ENCODE measurements at regions not wholly inside any gene's neighbourhood (a gene's known extent, or its start where the extent isn't known, plus 50 kb on each side); places are given as distances from the start of the nearest gene placed in this dataset.

GRCh38 chr2:129645335-129645734 lies 334.1 kb upstream of the RAB6C start:
- Histone ChIP-seq H4K20me1 (ENCODE audit: low read depth, low read length) (no peaks in the 10 kb centered on the region), H3K9ac (ENCODE audit: low read length) (no peak overlapping the region), H2AFZ (ENCODE audit: low read depth, low read length, severe bottlenecking) (no peak overlapping the region), H3K9me2 (replicated peaks; ENCODE audit: insufficient read depth, low read length) (no peaks in the 10 kb centered on the region), H3K79me2 (ENCODE audit: insufficient read depth, low read length) (no peaks in the 10 kb centered on the region), H3F3A (ENCODE audit: insufficient read depth) (no peaks in the 10 kb centered on the region), H3K27ac (ENCODE audit: low read depth, low read length) (no peak overlapping the region), H3K9me3 (ENCODE audit: insufficient read depth, low read length) (no peaks in the 10 kb centered on the region), H3K27me3 (ENCODE audit: low read length) (no peaks in the 10 kb centered on the region), H3K4me2 (ENCODE audit: low read depth, low read length, poor library complexity, severe bottlenecking) (no peak overlapping the region), H3K4me3 (ENCODE audit: insufficient read depth, low read length, poor library complexity, severe bottlenecking) (no peak overlapping the region), H3K36me3 (ENCODE audit: low read length) (no peaks in the 10 kb centered on the region)
- no peak for TF ChIP-seq CTCF (IDR thresholded peaks at IDR 0.05; ENCODE audit: insufficient read depth, low read length, poor library complexity, severe bottlenecking)
- no peak for TF ChIP-seq EZH2phosphoT487 (conservative IDR thresholded peaks at IDR 0.05; ENCODE audit: low read length)

GRCh38 chr2:129646107-129646506 lies 333.4 kb upstream of the RAB6C start:
- no peaks in the 10 kb centered on the region for H3K9me2 ChIP-seq (replicated peaks; ENCODE audit: insufficient read depth, low read length)
- no peak overlapping the region for H3K27ac ChIP-seq (ENCODE audit: low read depth, low read length)
- H3K4me2 ChIP-seq (ENCODE audit: low read depth, low read length, poor library complexity, severe bottlenecking): no peak overlapping the region
- no peaks in the 10 kb centered on the region for H3K36me3 ChIP-seq (ENCODE audit: low read length)
- H3K9me3 ChIP-seq (ENCODE audit: insufficient read depth, low read length): no peaks in the 10 kb centered on the region
- TF ChIP-seq CTCF (IDR thresholded peaks at IDR 0.05; ENCODE audit: insufficient read depth, low read length, poor library complexity, severe bottlenecking): no peak
- no peak for TF ChIP-seq EZH2phosphoT487 (conservative IDR thresholded peaks at IDR 0.05; ENCODE audit: low read length)
- H3K27me3 ChIP-seq (ENCODE audit: low read length): no peaks in the 10 kb centered on the region
- no peak overlapping the region for H2AFZ ChIP-seq (ENCODE audit: low read depth, low read length, severe bottlenecking)
- no peak overlapping the region for H3K4me3 ChIP-seq (ENCODE audit: insufficient read depth, low read length, poor library complexity, severe bottlenecking)
- no peaks in the 10 kb centered on the region for H4K20me1 ChIP-seq (ENCODE audit: low read depth, low read length)
- no peak overlapping the region for H3K9ac ChIP-seq (ENCODE audit: low read length)
- H3F3A ChIP-seq (ENCODE audit: insufficient read depth): no peaks in the 10 kb centered on the region
- H3K79me2 ChIP-seq (ENCODE audit: insufficient read depth, low read length): no peaks in the 10 kb centered on the region

GRCh38 chr2:129653246-129653645 lies 326.2 kb upstream of the RAB6C start:
- no peaks in the 10 kb centered on the region for H4K20me1 ChIP-seq (ENCODE audit: low read depth, low read length)
- no peaks in the 10 kb centered on the region for H3K79me2 ChIP-seq (ENCODE audit: insufficient read depth, low read length)
- no peak overlapping the region for H3K9ac ChIP-seq (ENCODE audit: low read length)
- H3K9me2 ChIP-seq (replicated peaks; ENCODE audit: insufficient read depth, low read length): no peaks in the 10 kb centered on the region
- H3K27me3 ChIP-seq (ENCODE audit: low read length): no peaks in the 10 kb centered on the region
- H3K4me3 ChIP-seq (ENCODE audit: insufficient read depth, low read length, poor library complexity, severe bottlenecking): no peak overlapping the region
- no peaks in the 10 kb centered on the region for H3F3A ChIP-seq (ENCODE audit: insufficient read depth)
- no peaks in the 10 kb centered on the region for H3K36me3 ChIP-seq (ENCODE audit: low read length)
- no peak overlapping the region for H2AFZ ChIP-seq (ENCODE audit: low read depth, low read length, severe bottlenecking)
- no peak for TF ChIP-seq EZH2phosphoT487 (conservative IDR thresholded peaks at IDR 0.05; ENCODE audit: low read length)
- TF ChIP-seq CTCF (IDR thresholded peaks at IDR 0.05; ENCODE audit: insufficient read depth, low read length, poor library complexity, severe bottlenecking): no peak
- no peaks in the 10 kb centered on the region for H3K9me3 ChIP-seq (ENCODE audit: insufficient read depth, low read length)
- no peak overlapping the region for H3K27ac ChIP-seq (ENCODE audit: low read depth, low read length)
- H3K4me2 ChIP-seq (ENCODE audit: low read depth, low read length, poor library complexity, severe bottlenecking): no peak overlapping the region
